Body of pancreas (tissue), 4 donors: ENCODE measurements at regions not wholly inside any gene's neighbourhood (a gene's known extent, or its start where the extent isn't known, plus 50 kb on each side); places are given as distances from the start of the nearest gene placed in this dataset.

Source experiments
- CTCF ChIP-seq, 7 experiments: fragments of 450-650 bp in 4 of 7; fragments of 200-600 bp in 3 of 7; sonication (generic) in 3 of 7; IDR thresholded peaks; one replicate each; pipeline ENCODE4 v1.5.1; 2016 to 2019; ENCODE audit warnings: antibody characterized with exemption in 7 of 7
- POLR2A ChIP-seq, 3 donors: fragments of 450-650 bp; IDR thresholded peaks; one replicate each; pipeline ENCODE4 v1.6.1; 2016; ENCODE audit warnings: antibody characterized with exemption in 3 of 3, mild to moderate bottlenecking in 2 of 3

DNA sequence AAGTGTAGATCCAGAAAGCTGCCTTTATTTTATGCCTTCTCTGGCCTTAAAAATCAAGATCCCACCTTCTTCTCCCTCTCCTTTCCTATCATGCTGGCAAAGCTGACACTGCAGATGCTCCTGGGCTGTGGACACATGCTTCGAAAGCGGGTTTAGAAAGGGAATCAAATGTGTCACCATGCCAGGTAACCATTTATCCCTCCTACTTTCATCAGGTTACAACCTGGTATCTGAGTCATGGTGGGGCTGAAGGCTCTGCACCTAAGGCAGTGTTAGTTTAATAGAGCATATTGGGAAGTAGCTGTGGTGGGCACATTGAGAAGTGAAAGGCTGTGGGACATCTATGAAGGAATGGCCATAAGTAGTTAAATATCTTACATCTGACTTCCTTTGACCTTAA is 69.8 kb downstream of the GJA1 start:
- no peak for TF ChIP-seq CTCF (IDR thresholded peaks at IDR 0.05)
- TF ChIP-seq POLR2A (IDR thresholded peaks at IDR 0.05) = no peak
